Mesendoderm (in vitro differentiated cells): ENCODE measurements at regions not wholly inside any gene's neighbourhood (a gene's known extent, or its start where the extent isn't known, plus 50 kb on each side); places are given as distances from the start of the nearest gene placed in this dataset.
A peak's percentile ranks its signal among the peaks of the same experiment; 100 is the strongest.

Source experiments
- DNase-seq: peaks from one replicate; pipeline ENCODE4 v3.0.0; 2013
- H2AK5ac ChIP-seq: 2 replicates; pipeline ENCODE4 v1.6.1; 2013; ENCODE audit warnings: low read length, inconsistent platforms
- H2BK120ac ChIP-seq: 2 replicates; pipeline ENCODE4 v1.6.1; 2013; ENCODE audit warnings: low read depth, mild to moderate bottlenecking, low read length, moderate library complexity, mixed read lengths
- H2BK15ac ChIP-seq: replicated peaks from 2 replicates; pipeline ENCODE4 v1.6.1; 2013; ENCODE audit warnings: low read depth, mild to moderate bottlenecking, moderate library complexity
- H2BK5ac ChIP-seq: 2 replicates; pipeline ENCODE4 v1.6.1; 2013; ENCODE audit warnings: low read length, inconsistent platforms
- H3K18ac ChIP-seq: 2 replicates; pipeline ENCODE4 v1.6.1; 2013; ENCODE audit warnings: mild to moderate bottlenecking, low read length, mixed read lengths
- H3K23ac ChIP-seq: one replicate; pipeline ENCODE4 v1.6.1; 2013; ENCODE audit warnings: low read length
- H3K27ac ChIP-seq: 2 replicates; pipeline ENCODE4 v1.5.1; 2013; ENCODE audit warnings: low read depth, mild to moderate bottlenecking, inconsistent platforms, low read length, moderate library complexity
- H3K27me3 ChIP-seq: 2 replicates; pipeline ENCODE4 v1.6.1; 2013; ENCODE audit warnings: low read length, control low read depth, mild to moderate bottlenecking, inconsistent platforms; ENCODE audit not compliant: insufficient read depth, poor library complexity
- H3K36me3 ChIP-seq: 2 replicates; pipeline ENCODE4 v1.6.1; 2013; ENCODE audit warnings: low read length, inconsistent platforms; ENCODE audit not compliant: control insufficient read depth, insufficient read depth
- H3K4ac ChIP-seq: one replicate; pipeline ENCODE4 v1.6.1; 2013; ENCODE audit warnings: low read depth, mild to moderate bottlenecking, low read length, moderate library complexity
- H3K4me1 ChIP-seq: 2 replicates; pipeline ENCODE4 v1.6.1; 2013; ENCODE audit warnings: low read depth, low read length, inconsistent platforms; ENCODE audit not compliant: control insufficient read depth
- H3K4me2 ChIP-seq: 2 replicates; pipeline ENCODE4 v1.6.1; 2013; ENCODE audit warnings: low read length
- H3K4me3 ChIP-seq: 2 replicates; pipeline ENCODE4 v1.5.1; 2013; ENCODE audit warnings: mild to moderate bottlenecking, low read length
- H3K56ac ChIP-seq: one replicate; pipeline ENCODE4 v1.6.1; 2013; ENCODE audit warnings: low read length
- H3K79me1 ChIP-seq: 2 replicates; pipeline ENCODE4 v1.6.1; 2013; ENCODE audit warnings: low read length, inconsistent platforms
- H3K79me2 ChIP-seq: 2 replicates; pipeline ENCODE4 v1.6.1; 2013; ENCODE audit warnings: mild to moderate bottlenecking, low read length; ENCODE audit not compliant: control insufficient read depth, insufficient read depth
- H3K9ac ChIP-seq: 2 replicates; pipeline ENCODE4 v1.6.1; 2013; ENCODE audit warnings: low read length, inconsistent platforms
- H4K5ac ChIP-seq: one replicate; pipeline ENCODE4 v1.6.1; 2013; ENCODE audit warnings: low read length
- H4K8ac ChIP-seq: one replicate; pipeline ENCODE4 v1.6.1; 2013; ENCODE audit warnings: low read depth, mild to moderate bottlenecking, control low read depth, low read length, moderate library complexity
- WGBS: extraction: QIAGEN DNeasy Blood & Tissue Kit; methylation state at CpG from one replicate; pipeline ENCODE4 v1.1.7; 2013; ENCODE audit warnings: low lambda C conversion rate, missing lambda C conversion rate; ENCODE audit not compliant: insufficient coverage; ENCODE audit errors: extremely low coverage; 5-methylcytosine and 5-hydroxymethylcytosine counted together

DNA sequence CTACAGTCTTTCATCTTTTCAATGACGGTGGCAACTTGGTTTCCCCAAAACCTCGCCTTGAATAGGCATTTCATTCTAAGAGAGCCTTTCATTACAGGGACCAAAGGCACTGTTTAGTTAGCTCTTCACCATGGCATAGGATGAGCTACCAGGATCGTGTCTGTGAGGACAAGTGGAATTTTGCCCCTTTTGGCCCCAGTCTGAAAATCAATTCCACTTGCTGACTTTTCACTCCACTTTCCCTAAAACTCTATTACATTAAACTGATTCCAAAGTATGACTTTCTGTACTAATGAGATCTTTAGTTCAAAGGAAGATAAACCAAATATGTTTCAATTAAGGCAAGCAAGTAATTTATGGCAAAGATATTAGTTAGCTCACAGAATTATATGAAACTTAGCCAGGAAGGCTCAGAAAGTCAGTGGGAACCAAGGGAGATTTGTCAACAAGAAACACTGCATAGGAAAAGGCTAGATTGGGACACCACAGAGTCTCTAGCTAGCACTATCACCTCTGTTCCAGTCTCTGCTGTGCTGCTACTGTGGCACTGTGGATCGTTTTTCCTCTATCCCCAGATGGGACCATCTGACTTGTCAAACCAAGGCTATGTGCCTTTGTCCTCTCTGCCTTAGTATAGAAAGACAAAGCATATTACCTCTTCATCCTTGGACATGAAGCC lies 145.6 kb downstream of the SLC7A11 start:
- no peak overlapping the region for H3K18ac ChIP-seq
- no peak overlapping the region for H2AK5ac ChIP-seq
- H3K4me2 ChIP-seq, result no peak overlapping the region
- H4K8ac ChIP-seq, result no peak overlapping the region
- no peak overlapping the region for H2BK120ac ChIP-seq
- H4K5ac ChIP-seq, result no peak overlapping the region
- H3K4me3 ChIP-seq, result no peak overlapping the region
- H3K23ac ChIP-seq, result no peak overlapping the region
- H2BK5ac ChIP-seq, result no peak overlapping the region
- no peak overlapping the region for H3K27ac ChIP-seq
- H3K36me3 ChIP-seq, result no peaks in the 10 kb centered on the region
- no peaks in the 10 kb centered on the region for H3K79me1 ChIP-seq
- no CpG with 5 or more reads among the region's 4 CpGs for WGBS
- H3K27me3 ChIP-seq, result no peaks in the 10 kb centered on the region
- H3K4me1 ChIP-seq, result no peaks in the 10 kb centered on the region
- H2BK15ac ChIP-seq, result no peak overlapping the region
- no peak for DNase-seq
- H3K56ac ChIP-seq, result no peak overlapping the region
- no peaks in the 10 kb centered on the region for H3K79me2 ChIP-seq
- H3K4ac ChIP-seq, result no peak overlapping the region
- no peak overlapping the region for H3K9ac ChIP-seq

DNA sequence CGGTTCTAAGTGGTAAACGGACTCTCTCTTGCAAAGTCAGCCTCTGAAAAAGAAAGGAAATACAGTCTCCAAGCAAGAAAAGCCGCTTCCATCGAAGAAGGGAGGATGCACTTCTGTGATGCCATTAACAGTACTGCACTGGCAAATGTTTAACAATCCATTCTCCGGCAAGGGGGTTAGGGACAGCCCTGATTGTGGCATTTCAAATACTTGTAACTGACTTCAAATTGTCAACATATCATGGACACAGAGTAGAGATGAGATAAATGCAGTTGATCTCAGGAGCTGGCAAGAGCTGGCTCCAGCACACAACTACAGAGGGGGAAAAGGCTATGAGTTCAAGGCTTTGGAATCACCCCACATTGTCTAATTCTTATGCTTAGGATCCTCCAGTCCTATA lies 146.8 kb downstream of the SLC7A11 start:
- H3K4me3 ChIP-seq, result no peak overlapping the region
- H4K5ac ChIP-seq, result no peak overlapping the region
- H3K4ac ChIP-seq, result no peak overlapping the region
- no peak overlapping the region for H4K8ac ChIP-seq
- H3K4me1 ChIP-seq, result no peaks in the 10 kb centered on the region
- H2AK5ac ChIP-seq, result no peak overlapping the region
- no peak overlapping the region for H2BK15ac ChIP-seq
- H3K79me1 ChIP-seq, result no peaks in the 10 kb centered on the region
- no peak overlapping the region for H3K56ac ChIP-seq
- DNase-seq, result no peak
- H2BK120ac ChIP-seq, result no peak overlapping the region
- H3K79me2 ChIP-seq, result no peaks in the 10 kb centered on the region
- no peak overlapping the region for H3K4me2 ChIP-seq
- H2BK5ac ChIP-seq, result no peak overlapping the region
- no peaks in the 10 kb centered on the region for H3K36me3 ChIP-seq
- no CpG with 5 or more reads among the region's 5 CpGs for WGBS
- H3K27ac ChIP-seq, result no peak overlapping the region
- H3K23ac ChIP-seq, result peak overlapping the region; percentile 2
- no peaks in the 10 kb centered on the region for H3K27me3 ChIP-seq
- H3K18ac ChIP-seq, result no peak overlapping the region
- no peak overlapping the region for H3K9ac ChIP-seq

DNA sequence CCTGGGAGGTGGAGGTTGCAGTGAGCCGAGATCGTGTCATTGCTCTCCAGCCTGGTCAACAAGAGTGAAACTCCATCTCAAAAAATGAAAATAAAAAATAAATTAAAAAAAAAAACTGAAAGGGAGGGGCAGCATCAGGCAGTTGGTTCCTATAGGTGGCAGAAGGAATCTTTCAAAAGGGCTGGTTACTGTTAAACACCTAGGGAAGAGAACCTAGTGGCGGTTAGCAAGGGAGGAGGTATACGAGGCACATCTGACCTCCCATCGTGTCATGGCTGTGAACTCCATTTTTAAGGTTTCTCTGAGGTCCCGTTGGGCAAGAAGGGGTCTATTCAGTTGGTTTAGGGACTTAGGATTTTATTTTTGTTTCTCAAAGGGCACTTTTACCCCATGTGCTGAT lies 150.1 kb downstream of the SLC7A11 start:
- Histone ChIP-seq H3K4me2 (no peak overlapping the region), H2AK5ac (no peak overlapping the region), H3K4ac (no peak overlapping the region), H2BK5ac (no peak overlapping the region), H3K4me3 (no peak overlapping the region), H3K79me1 (no peaks in the 10 kb centered on the region), H3K79me2 (no peaks in the 10 kb centered on the region), H3K18ac (no peak overlapping the region), H3K27me3 (no peaks in the 10 kb centered on the region), H4K8ac (no peak overlapping the region), H2BK15ac (no peak overlapping the region), H3K27ac (no peak overlapping the region), H3K56ac (no peak overlapping the region), H3K36me3 (no peaks in the 10 kb centered on the region), H3K23ac (no peak overlapping the region), H3K4me1 (no peaks in the 10 kb centered on the region), H2BK120ac (no peak overlapping the region), H4K5ac (no peak overlapping the region), H3K9ac (no peak overlapping the region)
- DNase-seq, result peak; percentile 28
- no CpG with 5 or more reads among the region's 6 CpGs for WGBS

DNA sequence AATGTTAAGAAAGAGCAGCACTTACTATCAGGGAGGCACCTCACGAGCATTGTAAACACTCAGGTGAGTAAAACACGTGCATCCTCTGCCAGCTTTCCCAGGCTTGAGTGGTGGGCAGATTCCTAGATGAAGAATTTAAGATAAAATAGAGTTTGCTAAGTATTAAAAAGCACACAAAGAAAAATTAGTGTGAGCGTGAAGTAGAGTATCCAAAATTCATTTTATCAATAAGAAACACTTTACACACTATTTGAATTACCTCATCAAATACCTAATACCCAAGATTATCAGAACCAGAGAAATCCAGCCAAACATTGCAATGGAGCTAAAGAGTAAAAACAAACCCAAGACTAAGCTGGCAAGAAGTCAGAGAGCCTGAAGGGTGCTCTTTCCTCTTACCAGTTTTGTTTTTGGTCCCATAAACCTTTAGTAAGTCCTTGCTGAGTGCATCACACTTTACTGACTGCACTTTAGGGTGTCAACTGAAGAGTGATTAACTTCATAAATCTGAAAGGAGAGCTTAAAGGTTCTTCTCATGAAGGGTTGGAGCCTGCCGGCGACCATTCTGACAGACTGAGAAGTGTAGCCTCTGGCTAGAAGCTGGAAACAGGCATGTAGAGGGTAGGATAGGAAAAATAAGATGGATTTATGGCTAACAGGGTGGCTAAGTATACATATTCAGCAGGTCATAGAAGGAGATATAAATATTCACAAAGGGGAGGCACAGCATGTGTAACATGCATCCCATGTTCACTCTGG lies 151.1 kb downstream of the SLC7A11 start:
- Histone ChIP-seq H3K27ac (no peak overlapping the region), H3K9ac (no peak overlapping the region), H4K8ac (no peak overlapping the region), H3K27me3 (no peaks in the 10 kb centered on the region), H2BK5ac (no peak overlapping the region), H2BK15ac (no peak overlapping the region), H3K23ac (no peak overlapping the region), H3K79me1 (no peaks in the 10 kb centered on the region), H4K5ac (no peak overlapping the region), H2BK120ac (no peak overlapping the region), H3K79me2 (no peaks in the 10 kb centered on the region), H3K4ac (no peak overlapping the region), H3K36me3 (no peaks in the 10 kb centered on the region), H3K56ac (no peak overlapping the region), H3K18ac (no peak overlapping the region), H3K4me1 (no peaks in the 10 kb centered on the region), H3K4me2 (no peak overlapping the region), H2AK5ac (no peak overlapping the region), H3K4me3 (no peak overlapping the region)
- DNase-seq, result no peak
- WGBS, result no CpG with 5 or more reads among the region's 5 CpGs

DNA sequence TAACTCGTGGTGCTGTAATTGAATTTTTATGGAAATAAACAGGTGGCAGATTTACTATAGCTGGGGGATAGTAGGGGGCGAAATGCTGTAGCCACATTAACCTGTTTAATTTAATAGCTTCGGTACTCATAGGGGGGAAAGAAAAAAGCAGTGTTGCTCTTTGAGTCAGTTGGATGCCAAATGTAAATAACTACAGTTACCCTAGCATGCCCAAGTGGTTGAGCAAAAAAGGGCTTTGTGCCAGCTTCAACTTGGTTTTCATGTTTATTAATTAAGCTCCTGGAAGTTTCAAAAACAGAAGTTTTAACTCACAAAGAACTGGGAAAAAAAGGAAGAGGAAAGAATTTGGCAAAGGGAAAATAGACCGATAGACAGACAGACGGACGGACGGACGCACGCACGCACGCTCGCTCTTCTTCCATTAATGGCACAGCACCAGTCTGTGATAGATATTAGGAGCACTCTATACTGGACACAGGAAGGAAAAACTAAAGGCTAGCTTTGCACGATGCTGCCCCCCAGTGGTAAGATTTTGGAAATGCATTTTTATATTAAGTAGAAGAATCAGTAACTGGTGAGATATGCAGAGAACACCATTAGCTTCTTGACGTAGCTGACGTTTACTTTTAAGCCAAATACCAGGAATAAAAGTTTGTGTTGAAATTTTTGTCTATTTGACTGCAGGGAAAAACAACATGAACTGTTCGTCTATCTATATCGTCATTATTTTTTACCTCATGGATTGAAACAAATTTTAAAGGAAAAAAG lies 151.8 kb downstream of the SLC7A11 start:
- Histone ChIP-seq H3K18ac (no peak overlapping the region), H2BK5ac (no peak overlapping the region), H3K9ac (no peak overlapping the region), H3K27me3 (no peaks in the 10 kb centered on the region), H3K4me3 (no peak overlapping the region), H3K27ac (no peak overlapping the region), H3K4me1 (no peaks in the 10 kb centered on the region), H4K5ac (no peak overlapping the region), H3K4ac (no peak overlapping the region), H2BK15ac (no peak overlapping the region), H3K56ac (no peak overlapping the region), H2AK5ac (no peak overlapping the region), H2BK120ac (no peak overlapping the region), H3K36me3 (no peaks in the 10 kb centered on the region), H3K79me1 (no peaks in the 10 kb centered on the region), H3K79me2 (no peaks in the 10 kb centered on the region), H4K8ac (no peak overlapping the region), H3K23ac (no peak overlapping the region), H3K4me2 (no peak overlapping the region)
- DNase-seq, result peak; percentile 67
- WGBS, result no CpG with 5 or more reads among the region's 17 CpGs
